T-helper 2 cell treated with Interferon-gamma antibody and Interleukin-4, amounts not matched to agents 5 μg/mL and 100 μg/mL, for 36 hours (primary cell): ENCODE measurements at regions not wholly inside any gene's neighbourhood (a gene's known extent, or its start where the extent isn't known, plus 50 kb on each side); places are given as distances from the start of the nearest gene placed in this dataset.
A peak's percentile ranks its signal among the peaks of the same experiment; 100 is the strongest.

Experiments used
- DNase-seq: peaks from one replicate; pipeline ENCODE4 v3.0.0; 2021; ENCODE audit warnings: low spot score
- H3K27ac Mint-ChIP-seq: one replicate; pipeline ENCODE4 v1.8.0; 2021; ENCODE audit warnings: mild to moderate bottlenecking, mixed read lengths
- H3K27me3 Mint-ChIP-seq: one replicate; pipeline ENCODE4 v1.8.0; 2021; ENCODE audit warnings: low read depth, mixed read lengths
- H3K36me3 Mint-ChIP-seq: one replicate; pipeline ENCODE4 v1.8.0; 2021; ENCODE audit warnings: low read depth, mixed read lengths
- H3K4me1 Mint-ChIP-seq: one replicate; pipeline ENCODE4 v1.8.0; 2021; ENCODE audit warnings: low read depth, mixed read lengths
- H3K4me3 Mint-ChIP-seq: one replicate; pipeline ENCODE4 v1.8.0; 2022; ENCODE audit warnings: mild to moderate bottlenecking, moderate library complexity, mixed read lengths
- H3K9me3 Mint-ChIP-seq: one replicate; pipeline ENCODE4 v1.8.0; 2021; ENCODE audit warnings: mixed read lengths

DNA sequence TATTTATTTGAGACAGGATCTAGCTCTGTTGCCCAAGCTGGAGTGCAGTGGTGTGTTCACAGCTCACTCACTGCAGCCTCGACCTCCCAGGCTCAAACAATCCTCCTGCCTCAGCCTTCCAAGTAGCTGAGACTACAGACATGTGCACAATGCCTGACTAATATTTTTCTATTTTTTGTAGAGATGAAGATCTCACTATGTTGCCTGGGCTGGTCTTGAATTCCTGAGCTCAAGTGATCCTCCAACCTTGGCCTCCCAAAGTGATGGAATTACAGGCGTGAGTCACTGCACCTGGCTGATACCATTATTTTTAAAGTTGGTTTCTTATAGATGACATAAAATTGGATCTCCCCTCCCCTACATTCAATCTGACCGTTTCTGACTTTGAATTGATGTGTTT is 139.5 kb upstream of the RGMA start:
- H3K4me3 Mint-ChIP-seq = no peak overlapping the region

DNA sequence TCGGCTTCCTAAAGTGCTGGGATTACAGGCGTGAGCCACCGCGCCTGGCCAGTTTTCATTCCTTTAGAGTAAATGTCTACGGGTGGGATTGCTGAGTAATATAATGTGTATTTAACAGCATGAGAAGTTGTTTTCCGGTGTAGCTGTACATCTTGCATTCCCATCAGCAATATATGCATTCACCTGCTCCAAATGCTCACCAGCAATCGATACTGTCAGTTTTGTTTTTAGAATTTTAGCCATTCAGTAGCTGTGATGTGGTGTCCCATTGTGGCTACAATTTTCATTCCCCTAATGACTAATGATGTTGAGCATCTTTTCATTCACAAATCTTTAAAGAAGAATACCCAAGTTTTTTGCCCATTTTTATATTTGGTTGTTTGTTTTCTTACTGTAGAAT is 134.8 kb upstream of the RGMA start:
- Mint-ChIP-seq H3K27ac (no peak overlapping the region), H3K36me3 (no peaks in the 10 kb centered on the region), H3K27me3 (peaks cover 33% of the 10 kb centered on the region), H3K4me3 (no peak overlapping the region), H3K9me3 (no peaks in the 10 kb centered on the region), H3K4me1 (peaks cover 5% of the 10 kb centered on the region)
- no peak for DNase-seq

More for the DNA sequence above, 139.5 kb upstream of the RGMA start:
- DNase-seq = no peak
- H3K9me3 Mint-ChIP-seq = no peaks in the 10 kb centered on the region
- H3K4me1 Mint-ChIP-seq = peaks cover 12% of the 10 kb centered on the region
- H3K27me3 Mint-ChIP-seq = peaks cover 36% of the 10 kb centered on the region
- H3K27ac Mint-ChIP-seq = no peak overlapping the region
- no peaks in the 10 kb centered on the region for H3K36me3 Mint-ChIP-seq

DNA sequence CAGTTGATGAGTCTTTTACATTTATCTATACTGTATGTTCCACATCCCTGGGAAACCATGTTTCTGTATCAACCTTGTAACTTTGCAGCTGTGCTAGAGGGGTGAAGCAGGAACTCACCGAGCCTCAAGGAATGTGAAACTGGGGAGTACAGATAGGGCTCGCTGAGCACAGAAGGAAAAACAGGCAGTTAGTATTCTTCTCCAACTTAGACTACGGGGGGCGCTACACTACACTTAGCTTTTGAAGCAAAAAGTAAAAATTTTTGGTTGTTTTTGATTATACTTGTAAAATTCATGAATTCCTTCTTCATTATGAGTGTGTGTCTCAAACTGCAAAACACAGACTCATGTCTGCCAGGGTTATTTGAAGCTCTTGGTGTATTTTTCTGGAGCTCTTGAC is 132.7 kb upstream of the RGMA start:
- Mint-ChIP-seq H3K4me1 (peaks cover 5% of the 10 kb centered on the region), H3K36me3 (no peaks in the 10 kb centered on the region), H3K9me3 (no peaks in the 10 kb centered on the region), H3K27ac (no peak overlapping the region), H3K4me3 (peak overlapping the region; percentile 66), H3K27me3 (peaks cover 27% of the 10 kb centered on the region)
- no peak for DNase-seq

DNA sequence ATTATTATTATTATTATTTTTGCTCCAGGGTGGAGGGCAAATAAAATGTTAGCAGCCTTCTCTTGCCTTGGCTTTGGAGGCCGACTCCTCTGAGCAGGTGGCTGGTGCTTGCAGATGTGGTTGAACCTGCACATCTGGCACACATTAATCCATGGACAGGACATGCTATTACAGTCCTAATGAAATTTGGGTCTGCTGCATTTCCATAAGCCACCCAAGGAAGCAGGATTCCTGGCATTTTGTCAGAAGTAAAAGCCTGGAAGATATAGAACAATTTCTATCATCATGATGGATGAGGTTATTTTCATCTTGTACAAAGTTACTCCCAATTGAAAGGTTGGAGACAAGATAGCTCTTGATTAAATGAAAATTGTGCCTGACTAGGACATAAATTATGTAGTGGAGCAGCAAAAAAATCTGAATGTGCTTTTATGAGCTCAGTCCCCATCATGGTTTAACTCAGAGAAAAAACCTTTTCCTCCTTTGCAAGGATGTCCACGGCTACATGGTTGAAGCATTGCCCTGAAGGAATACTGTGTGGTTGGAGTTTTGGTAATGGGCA is 130.9 kb upstream of the RGMA start:
- H3K4me1 Mint-ChIP-seq = peaks cover 5% of the 10 kb centered on the region
- no peaks in the 10 kb centered on the region for H3K9me3 Mint-ChIP-seq
- no peak for DNase-seq
- no peak overlapping the region for H3K27ac Mint-ChIP-seq
- H3K27me3 Mint-ChIP-seq = peaks cover 17% of the 10 kb centered on the region
- no peaks in the 10 kb centered on the region for H3K36me3 Mint-ChIP-seq
- H3K4me3 Mint-ChIP-seq = no peak overlapping the region

GRCh38 chr15:93217343-93217742 is 128.3 kb upstream of the RGMA start:
- peaks cover 5% of the 10 kb centered on the region for H3K4me1 Mint-ChIP-seq
- H3K4me3 Mint-ChIP-seq = no peak overlapping the region
- H3K27me3 Mint-ChIP-seq = peaks cover 11% of the 10 kb centered on the region
- H3K27ac Mint-ChIP-seq = no peak overlapping the region
- no peak for DNase-seq
- no peaks in the 10 kb centered on the region for H3K9me3 Mint-ChIP-seq
- H3K36me3 Mint-ChIP-seq = no peaks in the 10 kb centered on the region

DNA sequence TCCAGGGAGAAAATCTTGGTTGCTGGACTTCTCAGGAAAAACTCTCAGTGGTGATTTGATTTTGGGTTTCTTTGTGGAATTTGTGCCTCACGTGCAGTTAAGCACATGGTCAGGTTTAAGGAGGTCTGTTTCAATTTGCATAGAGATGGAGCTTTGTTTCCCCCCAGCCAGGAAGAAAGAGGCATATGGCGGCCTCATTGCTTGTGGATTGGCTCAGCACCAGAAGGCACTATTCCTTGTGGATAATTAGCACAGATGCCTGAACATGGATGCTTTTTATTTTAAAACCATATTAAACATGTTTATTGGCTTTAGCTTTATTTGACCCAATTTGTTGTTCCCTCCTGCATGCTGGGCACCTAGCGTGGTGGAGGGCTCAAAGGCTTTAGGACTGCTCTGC is 125.1 kb upstream of the RGMA start:
- Mint-ChIP-seq H3K4me3 (no peak overlapping the region), H3K27ac (no peak overlapping the region), H3K36me3 (no peaks in the 10 kb centered on the region)

GRCh38 chr15:93213281-93213680 is 124.3 kb upstream of the RGMA start:
- H3K27me3 Mint-ChIP-seq = no peaks in the 10 kb centered on the region

More for the DNA sequence above, 125.1 kb upstream of the RGMA start:
- no peak for DNase-seq
- Mint-ChIP-seq H3K9me3 (no peaks in the 10 kb centered on the region), H3K4me1 (no peaks in the 10 kb centered on the region), H3K27me3 (no peaks in the 10 kb centered on the region)

GRCh38 chr15:93212578-93212977 is 123.6 kb upstream of the RGMA start:
- no peak for DNase-seq
- H3K9me3 Mint-ChIP-seq = no peaks in the 10 kb centered on the region

More at GRCh38 chr15:93213281-93213680, 124.3 kb upstream of the RGMA start:
- DNase-seq = no peak
- H3K9me3 Mint-ChIP-seq = no peaks in the 10 kb centered on the region
- H3K27ac Mint-ChIP-seq = no peak overlapping the region
- H3K4me1 Mint-ChIP-seq = no peaks in the 10 kb centered on the region
- H3K36me3 Mint-ChIP-seq = no peaks in the 10 kb centered on the region
- no peak overlapping the region for H3K4me3 Mint-ChIP-seq

GRCh38 chr15:93210995-93211394 is 122.0 kb upstream of the RGMA start:
- H3K9me3 Mint-ChIP-seq = no peaks in the 10 kb centered on the region
- no peaks in the 10 kb centered on the region for H3K27me3 Mint-ChIP-seq
- DNase-seq = no peak
- H3K4me3 Mint-ChIP-seq = no peak overlapping the region
- no peaks in the 10 kb centered on the region for H3K36me3 Mint-ChIP-seq
- H3K27ac Mint-ChIP-seq = no peak overlapping the region
- no peaks in the 10 kb centered on the region for H3K4me1 Mint-ChIP-seq

More at GRCh38 chr15:93212578-93212977, 123.6 kb upstream of the RGMA start:
- H3K4me1 Mint-ChIP-seq = no peaks in the 10 kb centered on the region
- H3K27me3 Mint-ChIP-seq = no peaks in the 10 kb centered on the region
- H3K4me3 Mint-ChIP-seq = no peak overlapping the region
- no peaks in the 10 kb centered on the region for H3K36me3 Mint-ChIP-seq
- H3K27ac Mint-ChIP-seq = no peak overlapping the region

DNA sequence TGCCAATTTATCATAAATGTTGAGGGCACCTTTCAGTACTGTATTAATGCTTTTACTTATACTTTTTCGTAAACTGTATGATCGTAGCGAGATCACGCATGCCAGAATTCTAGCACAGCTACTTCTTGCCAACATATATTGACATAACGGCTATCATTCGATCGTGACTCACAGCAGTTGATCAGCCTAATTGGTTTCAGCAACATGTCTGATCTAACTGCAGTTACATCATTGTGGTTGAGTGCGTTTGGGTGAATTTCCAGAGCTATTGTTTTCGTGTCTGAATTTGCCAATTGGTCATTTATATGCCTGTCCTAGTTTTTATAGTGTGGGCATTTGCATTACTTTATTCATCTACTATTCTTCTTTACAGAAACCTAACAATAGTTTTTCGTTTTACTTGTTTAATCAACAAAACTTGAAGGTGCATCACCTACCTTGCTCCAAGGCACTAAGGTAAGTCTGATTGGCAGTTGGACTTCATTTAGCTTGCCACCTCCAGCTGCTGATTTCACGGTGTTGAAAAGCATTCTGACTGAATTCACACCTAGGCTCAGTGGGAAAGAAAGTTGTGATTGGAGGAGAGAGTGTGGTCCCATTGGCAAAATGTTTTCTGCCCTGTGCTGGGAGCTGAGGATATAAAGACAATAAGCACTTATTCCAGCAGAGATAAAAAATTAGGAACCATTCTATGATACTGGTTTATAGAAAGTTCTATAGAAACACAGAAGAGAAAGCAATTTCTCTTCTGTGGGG is 120.9 kb upstream of the RGMA start:
- no peaks in the 10 kb centered on the region for H3K36me3 Mint-ChIP-seq
- no peak for DNase-seq
- H3K4me3 Mint-ChIP-seq = no peak overlapping the region
- H3K4me1 Mint-ChIP-seq = no peaks in the 10 kb centered on the region
- H3K27me3 Mint-ChIP-seq = no peaks in the 10 kb centered on the region
- H3K27ac Mint-ChIP-seq = no peak overlapping the region
- H3K9me3 Mint-ChIP-seq = no peaks in the 10 kb centered on the region

GRCh38 chr15:93206893-93207292 is 117.9 kb upstream of the RGMA start:
- H3K36me3 Mint-ChIP-seq = no peaks in the 10 kb centered on the region
- H3K9me3 Mint-ChIP-seq = no peaks in the 10 kb centered on the region
- no peak for DNase-seq
- H3K4me1 Mint-ChIP-seq = no peaks in the 10 kb centered on the region
- no peak overlapping the region for H3K4me3 Mint-ChIP-seq
- H3K27ac Mint-ChIP-seq = no peak overlapping the region
- H3K27me3 Mint-ChIP-seq = no peaks in the 10 kb centered on the region

- Mint-ChIP-seq H3K27ac (no peak overlapping the region), H3K36me3 (no peaks in the 10 kb centered on the region)
Measured at GRCh38 chr15:93205413-93205812, 116.4 kb upstream of the RGMA start.

DNA sequence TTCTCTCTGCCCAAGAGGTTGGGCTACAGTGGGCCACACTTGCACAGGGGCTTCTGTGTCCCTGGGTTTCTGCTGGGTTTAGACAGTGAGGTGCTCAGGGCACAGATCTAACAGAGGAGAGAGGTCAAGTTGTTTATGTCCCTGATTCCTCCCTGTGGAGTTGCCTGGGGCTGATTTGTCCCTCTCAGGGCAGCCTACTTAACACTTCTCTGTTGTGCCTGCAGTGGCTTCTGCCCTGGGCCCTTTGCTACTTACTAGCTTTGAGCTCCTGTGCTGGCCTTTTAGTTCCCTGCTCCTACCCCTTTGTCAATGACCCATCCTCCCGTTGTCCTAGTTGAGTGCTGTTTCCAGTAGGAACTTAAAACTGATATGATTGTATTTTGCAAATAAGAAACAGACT is 114.0 kb upstream of the RGMA start:
- Mint-ChIP-seq H3K4me1 (no peaks in the 10 kb centered on the region), H3K27me3 (peaks cover 11% of the 10 kb centered on the region), H3K9me3 (no peaks in the 10 kb centered on the region), H3K27ac (no peak overlapping the region), H3K4me3 (no peak overlapping the region), H3K36me3 (no peaks in the 10 kb centered on the region)
- DNase-seq = no peak

More at GRCh38 chr15:93205413-93205812, 116.4 kb upstream of the RGMA start:
- H3K27me3 Mint-ChIP-seq = peaks cover under 1% of the 10 kb centered on the region
- H3K4me1 Mint-ChIP-seq = no peaks in the 10 kb centered on the region
- no peaks in the 10 kb centered on the region for H3K9me3 Mint-ChIP-seq
- no peak for DNase-seq
- H3K4me3 Mint-ChIP-seq = no peak overlapping the region

DNA sequence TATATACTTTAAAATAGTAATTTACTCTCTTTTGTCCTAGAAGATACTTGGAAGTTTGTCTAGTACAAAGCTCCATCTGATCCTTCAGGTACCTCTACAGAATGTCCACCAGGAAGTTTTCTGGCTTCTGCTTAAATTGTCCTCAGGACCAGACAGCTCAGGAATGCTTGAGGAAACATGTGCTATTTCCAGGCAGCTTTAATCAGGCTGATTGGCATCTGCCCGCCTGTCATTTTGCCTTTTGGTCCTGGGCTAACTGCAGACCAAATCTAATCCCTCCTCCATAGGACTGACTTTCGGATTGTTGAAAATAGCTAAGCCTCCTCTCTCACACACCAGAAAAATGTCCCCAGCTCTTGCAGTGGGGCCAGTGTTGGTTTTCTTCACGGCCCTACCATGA is 113.4 kb upstream of the RGMA start:
- H3K27me3 Mint-ChIP-seq = peaks cover 12% of the 10 kb centered on the region
- H3K4me3 Mint-ChIP-seq = no peak overlapping the region
- no peaks in the 10 kb centered on the region for H3K4me1 Mint-ChIP-seq
- H3K36me3 Mint-ChIP-seq = no peaks in the 10 kb centered on the region
- no peak overlapping the region for H3K27ac Mint-ChIP-seq
- H3K9me3 Mint-ChIP-seq = no peaks in the 10 kb centered on the region
- no peak for DNase-seq

DNA sequence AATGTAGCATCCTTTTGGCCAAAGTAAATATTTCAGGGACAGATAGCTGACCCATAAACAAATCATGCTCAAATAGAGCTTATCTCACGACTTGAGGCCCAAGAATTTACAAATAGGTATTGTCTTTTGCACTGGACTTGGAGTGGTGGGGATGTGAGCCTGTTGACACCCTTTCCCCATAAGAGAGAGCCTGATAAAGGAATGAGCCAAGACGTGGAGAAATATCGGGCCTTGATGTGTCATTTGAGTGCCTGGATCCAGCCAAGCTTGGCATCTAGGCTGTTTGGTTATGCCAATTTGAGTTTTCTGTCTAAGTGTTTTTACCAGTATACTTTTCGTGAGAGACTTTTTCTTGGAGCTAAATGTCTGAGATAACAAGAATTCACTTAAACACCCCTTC is 112.9 kb upstream of the RGMA start:
- Mint-ChIP-seq H3K4me1 (no peaks in the 10 kb centered on the region), H3K36me3 (no peaks in the 10 kb centered on the region), H3K27me3 (peaks cover 12% of the 10 kb centered on the region), H3K4me3 (no peak overlapping the region), H3K27ac (no peak overlapping the region), H3K9me3 (no peaks in the 10 kb centered on the region)
- DNase-seq = no peak
